Keratinocyte (primary cell): ENCODE measurements at regions not wholly inside any gene's neighbourhood (a gene's known extent, or its start where the extent isn't known, plus 50 kb on each side); places are given as distances from the start of the nearest gene placed in this dataset.
"Not testable (repeated sequence)": the region's sequence is repeated elsewhere in the genome, so short reads cannot be mapped to it uniquely, and the experiment has no call there.

ENCODE experiments used
- DNase-seq: peaks from one replicate; pipeline ENCODE4 v3.0.0-alpha.2; 2011; ENCODE audit warnings: low read depth, missing footprints, low spot score
- FAIRE-seq: peaks from 2 replicates; lab custom pipeline; 2011; peaks lifted over from hg19 to GRCh38; lab: Jason Lieb, UNC
- H2AFZ ChIP-seq: 2 replicates; pipeline ENCODE4 v1.6.0; 2012; ENCODE audit warnings: low read length, control low read depth, inconsistent platforms; ENCODE audit not compliant: control insufficient read depth
- H3K27ac ChIP-seq: 2 replicates; pipeline ENCODE4 v1.5.1; 2011; ENCODE audit warnings: low read length; ENCODE audit not compliant: control insufficient read depth, insufficient read depth
- H3K27me3 ChIP-seq: 3 replicates; pipeline ENCODE4 v1.6.0; 2011; ENCODE audit warnings: low read length; ENCODE audit not compliant: control insufficient read depth, insufficient read depth; ENCODE audit errors: extremely low read depth
- H3K36me3 ChIP-seq, 2 experiments: 2 replicates in 1 of 2; 3 replicates in 1 of 2; pipeline ENCODE4 v1.5.1; 2011; ENCODE audit warnings: low read length in 2 of 2, mild to moderate bottlenecking in 1 of 2; ENCODE audit not compliant: control insufficient read depth in 2 of 2, insufficient read depth in 2 of 2; ENCODE audit errors: extremely low read depth in 1 of 2
- H3K4me1 ChIP-seq: 3 replicates; pipeline ENCODE4 v1.5.1; 2011; ENCODE audit warnings: low read length; ENCODE audit not compliant: control insufficient read depth, insufficient read depth; ENCODE audit errors: extremely low read depth
- H3K4me2 ChIP-seq: 3 replicates; pipeline ENCODE4 v1.6.0; 2011; ENCODE audit warnings: low read depth, low read length; ENCODE audit not compliant: control insufficient read depth, insufficient read depth; ENCODE audit errors: extremely low read depth
- H3K4me3 ChIP-seq, 3 experiments: fragments of 200-600 bp in 1 of 3; sonication (generic) in 1 of 3; 2 replicates in 2 of 3; 3 replicates in 1 of 3; pipeline ENCODE4 v1.5.1; 2011 to 2016; ENCODE audit warnings: low read length in 3 of 3, mild to moderate bottlenecking in 3 of 3, control low read depth in 2 of 3, inconsistent platforms in 1 of 3, low read depth in 1 of 3, mixed read lengths in 1 of 3, mixed run types in 1 of 3, moderate library complexity in 1 of 3; ENCODE audit not compliant: control insufficient read depth in 2 of 3, insufficient read depth in 2 of 3; ENCODE audit errors: extremely low read depth in 1 of 3
- H3K79me2 ChIP-seq: 2 replicates; pipeline ENCODE4 v1.6.0; 2012; ENCODE audit warnings: low read length; ENCODE audit not compliant: control insufficient read depth, insufficient read depth
- H3K9ac ChIP-seq: 3 replicates; pipeline ENCODE4 v1.6.0; 2011; ENCODE audit warnings: low read length; ENCODE audit not compliant: control insufficient read depth, insufficient read depth; ENCODE audit errors: extremely low read depth
- H3K9me1 ChIP-seq: 3 replicates; pipeline ENCODE4 v1.6.0; 2011; ENCODE audit warnings: low read length; ENCODE audit not compliant: control insufficient read depth, insufficient read depth; ENCODE audit errors: extremely low read depth
- H3K9me3 ChIP-seq: 2 replicates; pipeline ENCODE4 v1.5.1; 2012; ENCODE audit warnings: low read depth, low read length; ENCODE audit not compliant: control insufficient read depth
- H4K20me1 ChIP-seq: 3 replicates; pipeline ENCODE4 v1.6.0; 2011; ENCODE audit warnings: low read length; ENCODE audit not compliant: control insufficient read depth, insufficient read depth; ENCODE audit errors: extremely low read depth
- EZH2 ChIP-seq: IDR thresholded peaks from one replicate; pipeline ENCODE4 v1.6.1; 2012; ENCODE audit warnings: inconsistent platforms, mild to moderate bottlenecking, low read length, moderate library complexity
- dilution Hi-C: fragments of 300-500 bp; cut with MboI; formaldehyde crosslinking; loops from one replicate; pipeline ENCODE4 v1.7.0; 2020; ENCODE audit warnings: low sequenced_read_pairs; ENCODE audit not compliant: extremely low pct_ligation_motif_present
- TF ChIP-seq, protein P1 (sequence below), 3 experiments: IDR thresholded peaks in 1 of 3; conservative IDR thresholded peaks in 1 of 3; optimal IDR thresholded peaks in 1 of 3; 2 replicates in 2 of 3; 3 replicates in 1 of 3; pipeline versions ENCODE3 to v1.5.1; 2011; ENCODE audit warnings: low read length in 3 of 3, mild to moderate bottlenecking in 3 of 3, moderate library complexity in 2 of 3, control low read depth in 1 of 3, inconsistent platforms in 1 of 3; ENCODE audit not compliant: insufficient read depth in 2 of 3; ENCODE audit errors: extremely low read depth in 1 of 3

DNA sequence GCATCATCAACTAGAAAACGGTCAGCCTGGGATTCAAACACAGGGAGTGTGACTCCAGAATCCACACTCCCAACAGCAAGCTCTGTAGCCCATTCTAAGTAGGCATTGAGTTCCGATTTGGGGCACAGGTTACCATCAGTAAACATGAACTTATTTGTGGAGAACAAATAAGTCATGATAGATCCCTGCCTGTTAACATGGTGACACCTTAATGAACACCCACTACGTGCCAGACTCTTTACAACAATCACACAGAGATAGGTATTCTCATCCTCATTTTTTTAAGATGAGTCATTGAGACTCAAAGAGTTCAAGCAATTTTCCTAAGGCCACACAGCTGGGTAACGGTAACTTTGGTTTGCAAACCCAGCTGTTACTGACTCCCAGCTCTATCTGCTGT, 91.5 kb downstream of the LYZL2 start:
- Histone ChIP-seq H3K4me2 (no peak overlapping the region), H3K4me3 (no peak overlapping the region), H3K9ac (no peak overlapping the region), H3K36me3 (no peaks in the 10 kb centered on the region), H4K20me1 (no peaks in the 10 kb centered on the region), H3K27me3 (peaks cover 3% of the 10 kb centered on the region), H3K9me1 (no peaks in the 10 kb centered on the region), H2AFZ (no peak overlapping the region), H3K4me1 (peaks cover 3% of the 10 kb centered on the region), H3K79me2 (no peaks in the 10 kb centered on the region), H3K9me3 (no peaks in the 10 kb centered on the region), H3K27ac (no peak overlapping the region)
- TF ChIP-seq, protein P1, sequence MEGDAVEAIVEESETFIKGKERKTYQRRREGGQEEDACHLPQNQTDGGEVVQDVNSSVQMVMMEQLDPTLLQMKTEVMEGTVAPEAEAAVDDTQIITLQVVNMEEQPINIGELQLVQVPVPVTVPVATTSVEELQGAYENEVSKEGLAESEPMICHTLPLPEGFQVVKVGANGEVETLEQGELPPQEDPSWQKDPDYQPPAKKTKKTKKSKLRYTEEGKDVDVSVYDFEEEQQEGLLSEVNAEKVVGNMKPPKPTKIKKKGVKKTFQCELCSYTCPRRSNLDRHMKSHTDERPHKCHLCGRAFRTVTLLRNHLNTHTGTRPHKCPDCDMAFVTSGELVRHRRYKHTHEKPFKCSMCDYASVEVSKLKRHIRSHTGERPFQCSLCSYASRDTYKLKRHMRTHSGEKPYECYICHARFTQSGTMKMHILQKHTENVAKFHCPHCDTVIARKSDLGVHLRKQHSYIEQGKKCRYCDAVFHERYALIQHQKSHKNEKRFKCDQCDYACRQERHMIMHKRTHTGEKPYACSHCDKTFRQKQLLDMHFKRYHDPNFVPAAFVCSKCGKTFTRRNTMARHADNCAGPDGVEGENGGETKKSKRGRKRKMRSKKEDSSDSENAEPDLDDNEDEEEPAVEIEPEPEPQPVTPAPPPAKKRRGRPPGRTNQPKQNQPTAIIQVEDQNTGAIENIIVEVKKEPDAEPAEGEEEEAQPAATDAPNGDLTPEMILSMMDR (optimal IDR thresholded peaks at IDR 0.05 in 1 of 3, IDR thresholded peaks at IDR 0.05 in 1 of 3, conservative IDR thresholded peaks at IDR 0.05 in 1 of 3; ENCODE audit: extremely low read depth in 1 of 3, insufficient read depth in 2 of 3, low read length in 3 of 3), result no peak
- no peak for TF ChIP-seq EZH2
- FAIRE-seq (no peak), DNase-seq (no peak)
- dilution Hi-C loops, result no loop called here

DNA sequence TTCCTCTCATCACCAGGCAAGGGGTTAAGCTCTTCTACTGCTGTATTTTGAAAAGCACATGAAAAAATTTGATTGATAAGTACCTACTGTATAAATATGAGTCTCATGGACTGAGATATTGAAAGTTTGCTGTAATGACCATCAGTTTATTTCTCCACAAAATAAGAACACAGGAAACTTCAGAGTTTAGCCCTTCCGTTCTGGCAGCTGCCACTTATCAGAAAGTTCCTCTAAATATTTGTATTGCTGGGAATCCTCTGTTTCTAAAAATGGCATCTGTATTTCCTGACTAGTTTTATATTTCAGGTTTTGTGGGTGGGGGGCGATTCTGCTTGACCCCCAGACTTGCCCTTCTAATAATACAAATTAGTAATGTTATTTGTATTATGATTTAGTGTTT, 92.0 kb downstream of the LYZL2 start:
- H3K4me2 ChIP-seq, result no peak overlapping the region
- H3K9me1 ChIP-seq, result no peaks in the 10 kb centered on the region
- FAIRE-seq (no peak), DNase-seq (no peak)
- no peaks in the 10 kb centered on the region for H3K27me3 ChIP-seq
- no peaks in the 10 kb centered on the region for H3K79me2 ChIP-seq
- no peak overlapping the region for H3K27ac ChIP-seq
- H4K20me1 ChIP-seq, result no peaks in the 10 kb centered on the region
- H3K4me3 ChIP-seq, result no peak overlapping the region
- peaks cover 3% of the 10 kb centered on the region for H3K4me1 ChIP-seq
- H3K9me3 ChIP-seq, result no peaks in the 10 kb centered on the region
- dilution Hi-C loops, result no loop called here
- no peak for TF ChIP-seq EZH2
- TF ChIP-seq, protein P1 (optimal IDR thresholded peaks at IDR 0.05 in 1 of 3, IDR thresholded peaks at IDR 0.05 in 1 of 3, conservative IDR thresholded peaks at IDR 0.05 in 1 of 3; ENCODE audit: extremely low read depth in 1 of 3, insufficient read depth in 2 of 3, low read length in 3 of 3), result no peak
- H3K36me3 ChIP-seq, result no peaks in the 10 kb centered on the region
- no peak overlapping the region for H3K9ac ChIP-seq
- H2AFZ ChIP-seq, result no peak overlapping the region

DNA sequence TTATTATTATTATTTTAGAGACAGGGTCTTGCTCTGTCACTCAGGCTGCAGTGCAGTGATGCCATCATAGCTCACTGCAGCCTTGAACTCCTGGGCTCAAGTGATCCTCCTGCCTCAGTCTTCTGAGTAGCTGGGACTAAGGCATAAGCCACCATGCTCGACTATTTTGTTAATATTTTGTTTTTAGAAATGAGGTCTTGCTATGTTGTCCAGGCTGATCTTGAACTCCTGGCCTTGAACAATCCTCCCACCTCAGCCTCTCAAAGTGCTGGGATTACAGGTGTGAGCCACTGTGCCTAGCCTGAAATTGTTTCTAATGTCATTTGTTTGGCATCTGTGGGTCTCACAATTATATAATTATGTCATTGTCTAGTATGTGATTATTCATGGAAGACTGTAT, 92.4 kb downstream of the LYZL2 start:
- dilution Hi-C loops, H3K9me1 ChIP-seq, H3K36me3 ChIP-seq, H3K4me2 ChIP-seq, H3K9me3 ChIP-seq, H2AFZ ChIP-seq, DNase-seq, H3K79me2 ChIP-seq, H3K4me3 ChIP-seq, H3K27ac ChIP-seq, FAIRE-seq, H3K27me3 ChIP-seq, H4K20me1 ChIP-seq, H3K4me1 ChIP-seq, H3K9ac ChIP-seq: not testable (repeated sequence)
